ENCODE measurements at regions not wholly inside any gene's neighbourhood (a gene's known extent, or its start where the extent isn't known, plus 50 kb on each side); places are given as distances from the start of the nearest gene placed in this dataset.

DNA sequence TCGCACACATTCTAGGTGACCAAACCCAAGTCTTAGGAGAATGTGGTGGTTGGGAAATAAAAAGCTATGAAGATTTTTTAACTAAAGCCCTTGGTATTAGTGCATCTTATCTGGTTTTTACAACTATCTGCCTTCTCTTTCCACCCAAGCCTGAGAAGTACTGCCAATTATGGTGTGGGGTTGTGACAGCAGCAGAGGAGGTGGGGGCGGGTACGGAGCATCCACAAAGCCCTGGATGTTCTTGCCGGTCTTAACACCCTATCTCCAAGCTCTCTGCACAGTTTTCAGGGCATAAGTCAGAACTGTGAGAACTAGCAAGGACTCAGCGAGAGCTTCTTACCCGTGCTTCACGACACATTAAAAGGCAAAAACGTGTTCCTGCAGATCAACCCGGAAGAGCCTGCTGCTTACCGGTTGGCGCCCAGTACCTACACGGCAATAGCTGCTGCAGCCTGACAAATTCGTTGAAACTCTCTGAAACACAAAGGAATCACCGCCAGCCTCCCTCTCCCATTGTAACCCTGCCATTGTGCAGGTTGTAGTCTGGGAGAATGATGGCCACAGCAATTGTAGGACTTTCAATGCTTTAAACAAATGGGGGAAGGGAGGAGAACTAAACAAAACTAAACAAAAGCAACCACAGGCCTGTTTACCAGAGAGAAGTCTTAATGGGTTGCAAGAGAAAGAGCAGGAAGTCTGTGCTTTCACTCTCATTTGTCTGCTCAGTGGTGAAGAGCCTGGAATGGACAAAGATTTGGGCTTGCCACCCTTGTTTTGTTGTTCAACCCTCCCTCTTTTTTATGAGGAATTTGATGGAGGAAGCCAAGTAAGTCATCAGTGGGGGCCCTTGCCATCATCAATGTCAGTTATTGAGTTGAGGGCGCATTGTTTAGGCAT is 461.0 kb upstream of the JARID2 start:
- DNase-seq, result peak; percentile 36

DNA sequence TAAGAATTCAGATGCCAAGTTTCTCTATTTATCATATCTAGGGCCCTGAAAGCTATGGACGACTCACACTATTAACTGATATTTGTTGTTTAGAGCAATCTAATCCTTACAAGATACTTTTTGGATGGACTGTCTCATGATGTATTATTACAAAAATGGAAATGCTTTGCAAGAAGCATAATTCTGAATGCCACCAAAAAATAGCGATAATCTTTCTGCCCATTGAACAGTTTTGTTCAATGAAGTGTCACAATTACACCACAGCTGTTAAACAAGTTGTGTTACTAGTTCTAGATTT is 460.4 kb upstream of the JARID2 start:
- DNase-seq, result no peak

DNA sequence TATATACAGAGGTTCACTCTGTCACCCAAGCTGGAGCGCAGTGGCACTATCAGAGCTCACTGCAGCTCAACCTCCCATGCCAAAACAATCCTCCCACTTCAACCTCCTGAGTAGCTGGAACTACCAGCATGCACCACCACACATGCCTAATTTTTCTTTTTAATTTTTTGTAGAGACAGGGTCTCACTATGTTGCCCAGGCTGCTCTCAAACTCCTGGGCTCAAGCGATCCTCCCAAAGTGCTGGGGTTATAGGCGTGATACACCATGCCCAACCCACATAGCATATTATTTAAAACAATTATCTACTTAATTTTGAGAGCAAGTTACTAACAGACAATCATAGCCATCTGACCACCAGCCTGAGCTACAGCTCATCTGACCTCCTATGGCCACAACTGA is 459.9 kb upstream of the JARID2 start:
- no peak for DNase-seq

DNA sequence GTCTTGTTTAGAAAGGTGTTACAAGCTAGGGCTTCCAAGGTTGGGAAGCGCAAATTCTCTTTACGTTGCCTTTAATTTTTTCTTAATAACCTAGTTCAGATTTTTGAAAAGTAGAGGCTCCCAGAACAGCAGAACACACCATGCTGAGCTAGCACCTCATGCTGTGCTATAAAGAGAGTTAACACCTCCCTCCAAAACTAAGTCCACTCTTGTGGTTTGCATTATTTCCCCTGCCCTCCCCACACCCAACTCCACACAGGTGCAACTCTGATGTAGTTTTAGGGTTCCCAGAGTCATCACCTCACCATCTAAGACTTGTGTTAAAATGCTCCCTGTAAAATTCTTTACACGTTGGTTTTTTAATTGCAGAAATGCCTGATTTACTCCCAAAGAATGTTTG is 459.4 kb upstream of the JARID2 start:
- DNase-seq, result no peak

DNA sequence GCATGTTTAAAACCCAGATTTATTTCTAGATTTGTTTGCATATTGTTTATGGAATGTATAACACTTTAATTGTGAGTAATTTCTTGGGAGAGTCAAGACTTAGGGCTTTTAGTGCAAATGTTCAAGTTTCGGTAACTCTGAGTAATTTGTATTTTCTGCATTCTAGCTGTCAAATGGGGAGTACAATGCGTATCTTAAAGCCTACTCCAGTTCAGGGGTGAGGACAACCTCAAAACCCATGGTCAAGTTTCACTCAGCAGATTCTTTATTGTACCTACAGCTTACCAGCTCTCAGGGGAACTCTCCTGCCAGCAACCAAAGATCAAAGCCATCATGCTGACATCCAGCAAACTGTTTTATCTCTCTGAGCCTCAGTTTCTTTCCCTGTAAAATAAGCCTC is 458.6 kb upstream of the JARID2 start:
- no peak for DNase-seq

DNA sequence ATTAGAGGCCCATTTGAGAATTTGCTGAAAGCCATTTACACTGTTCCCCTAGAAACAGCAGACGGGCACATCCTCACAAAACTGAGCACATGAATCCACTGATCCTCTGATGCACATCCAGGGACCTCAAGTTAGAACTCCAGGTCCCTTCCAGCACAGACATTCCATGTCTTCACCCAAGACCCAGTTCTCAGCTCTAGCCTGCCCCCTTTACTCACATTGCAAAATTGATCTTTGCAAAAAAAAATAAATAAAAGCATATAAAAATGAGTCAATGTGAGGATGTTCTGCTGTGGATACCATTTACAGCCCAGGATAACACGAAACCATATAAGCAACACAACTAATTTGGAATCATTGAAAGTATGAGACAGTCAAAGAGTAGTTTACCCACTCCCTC is 458.2 kb upstream of the JARID2 start:
- DNase-seq, result no peak

DNA sequence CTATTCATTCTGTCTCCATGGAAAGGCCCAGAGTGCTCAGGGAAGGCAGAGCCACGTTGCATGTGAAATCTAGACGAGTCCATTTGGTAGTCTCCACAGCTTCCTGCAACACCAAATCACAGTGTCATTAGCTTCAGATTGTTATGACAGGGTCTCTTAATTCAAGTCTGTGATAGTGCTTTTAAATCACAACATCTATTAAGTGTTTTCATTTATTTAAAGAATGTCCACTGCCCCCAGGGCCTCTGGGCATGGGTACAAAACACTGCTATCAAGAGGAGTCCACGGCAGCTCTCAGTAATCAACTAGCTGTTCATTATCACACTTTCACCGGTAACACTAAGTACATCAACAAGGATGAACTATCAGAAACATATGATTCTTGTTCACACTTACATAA is 455.9 kb upstream of the JARID2 start:
- no peak for DNase-seq

DNA sequence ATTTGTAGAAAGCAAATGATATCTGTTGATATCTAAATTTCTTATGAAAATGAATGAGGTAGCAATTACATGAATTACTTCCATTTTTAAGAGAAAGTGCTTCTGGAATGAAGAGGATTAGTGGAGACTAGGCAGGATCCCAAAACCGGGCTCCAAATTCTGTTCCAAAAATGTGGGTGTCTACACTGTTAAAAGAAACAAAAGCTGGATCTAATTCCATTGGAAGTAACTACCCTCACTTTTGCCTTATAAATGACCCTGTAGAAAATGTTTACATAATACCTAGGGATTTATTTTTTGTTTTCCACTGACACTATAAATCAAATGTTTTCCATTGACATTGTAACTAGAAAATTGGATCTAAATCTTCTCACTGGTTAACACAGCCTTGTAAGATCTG is 454.9 kb upstream of the JARID2 start:
- no peak for DNase-seq

DNA sequence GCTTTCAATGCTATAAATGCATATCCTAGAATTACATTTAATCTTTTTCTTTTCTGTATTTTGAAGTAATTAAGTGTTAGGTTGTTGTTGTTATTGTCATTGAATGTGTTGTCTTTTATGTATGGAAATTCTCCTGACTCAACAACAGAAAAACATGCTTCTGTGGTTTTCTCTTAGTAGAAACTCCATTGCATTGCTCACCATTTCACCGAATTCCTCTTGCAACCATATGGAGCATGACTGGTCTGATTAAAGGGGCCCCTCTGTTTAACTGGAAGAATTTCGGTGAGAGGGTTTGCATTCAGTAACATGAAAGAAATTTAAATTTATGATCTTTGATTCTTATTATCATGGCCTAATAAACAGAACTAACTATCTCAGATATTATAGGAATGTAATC is 454.3 kb upstream of the JARID2 start:
- no peak for DNase-seq

DNA sequence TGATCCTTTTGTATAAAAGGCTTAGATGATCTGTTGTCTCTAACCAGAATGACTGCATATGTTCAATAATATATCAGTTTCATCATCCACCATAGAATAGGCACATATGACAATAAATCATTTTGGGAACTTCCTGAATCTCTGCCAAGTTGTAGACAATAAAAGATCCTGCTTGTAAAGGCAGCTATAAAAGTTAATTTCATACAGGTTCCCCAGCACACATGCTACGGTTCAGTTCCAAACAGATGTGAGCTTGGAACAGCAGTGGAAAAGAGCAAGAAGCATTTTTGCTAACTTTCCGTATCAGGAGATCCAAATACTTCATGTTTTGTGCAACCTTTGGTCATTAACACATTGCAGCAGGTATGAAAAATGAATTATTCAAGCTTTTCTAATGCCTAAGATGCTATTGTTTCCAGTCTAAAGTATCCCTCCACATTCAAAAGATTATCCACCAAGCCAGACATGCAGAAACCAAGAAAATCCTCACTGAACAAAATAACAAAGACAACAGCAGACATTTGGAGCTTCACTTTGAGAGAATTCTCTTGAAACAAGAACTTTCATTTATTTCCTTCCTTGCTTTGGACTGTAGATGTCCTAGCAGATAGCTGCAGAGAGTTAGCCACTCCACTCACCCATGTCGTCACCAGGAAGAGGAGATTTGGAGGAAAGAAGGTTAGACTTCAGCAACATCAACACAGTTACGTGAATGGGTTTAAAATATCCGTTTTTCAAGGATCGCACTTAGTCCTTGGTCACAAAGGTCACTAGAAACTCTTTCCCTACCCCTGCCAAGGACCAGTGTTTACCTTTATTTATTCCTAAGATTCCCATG is 453.5 kb upstream of the JARID2 start:
- DNase-seq, result no peak

DNA sequence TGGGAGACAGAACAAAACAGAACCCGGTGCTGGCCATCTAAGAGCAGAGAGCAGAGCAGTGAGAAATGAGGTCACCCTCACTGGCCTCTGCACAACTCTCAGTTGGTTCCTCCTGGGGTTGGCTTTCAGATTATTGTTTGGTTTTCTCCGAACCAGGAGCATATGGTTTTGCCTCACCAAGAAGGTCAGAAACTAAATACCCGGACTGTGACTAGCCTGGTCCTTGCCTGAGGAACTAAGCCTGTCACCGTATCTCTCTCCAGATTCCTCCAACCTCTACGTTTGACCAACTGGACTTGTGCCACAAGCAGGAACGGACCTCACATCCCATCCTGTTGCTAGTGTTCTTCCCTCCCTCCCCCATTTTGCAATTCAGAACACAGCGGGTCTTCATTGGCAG is 450.4 kb upstream of the JARID2 start:
- no peak for DNase-seq

DNA sequence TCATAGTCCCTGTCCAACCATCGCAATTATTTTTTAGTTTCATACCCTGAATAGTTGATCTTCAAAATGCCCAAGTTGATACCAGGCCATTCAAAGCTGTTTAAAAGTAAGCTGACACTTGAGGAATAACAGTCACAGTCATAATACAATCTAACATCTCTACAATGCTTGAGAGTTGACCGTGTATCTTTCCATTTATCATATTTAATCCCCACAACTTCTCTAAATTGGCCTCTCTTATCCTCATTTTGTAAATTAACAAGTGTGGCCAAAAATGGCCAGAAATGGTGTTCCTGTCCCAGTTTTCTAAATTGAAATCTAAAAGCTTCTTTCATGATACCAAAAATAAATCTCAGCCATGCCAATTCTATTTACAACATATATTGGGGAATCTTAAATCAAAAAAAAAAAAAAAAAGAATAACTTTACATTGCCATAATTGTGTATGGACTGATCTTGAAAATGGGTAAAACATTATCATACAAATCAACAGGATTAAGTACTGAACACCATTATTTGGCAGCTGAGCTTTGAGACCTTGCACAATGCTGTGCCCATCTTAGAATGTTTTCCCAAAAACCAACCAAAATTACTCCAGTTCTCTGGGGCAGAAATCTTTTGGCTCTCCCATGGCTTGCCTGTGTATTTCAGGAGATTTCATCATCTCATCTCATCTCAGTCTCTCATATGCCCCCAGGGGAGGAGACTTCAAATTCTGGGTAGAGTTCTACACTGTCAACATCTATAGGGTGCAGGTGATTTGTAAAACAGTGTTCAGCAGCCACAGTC is 448.7 kb upstream of the JARID2 start:
- DNase-seq, result no peak

DNA sequence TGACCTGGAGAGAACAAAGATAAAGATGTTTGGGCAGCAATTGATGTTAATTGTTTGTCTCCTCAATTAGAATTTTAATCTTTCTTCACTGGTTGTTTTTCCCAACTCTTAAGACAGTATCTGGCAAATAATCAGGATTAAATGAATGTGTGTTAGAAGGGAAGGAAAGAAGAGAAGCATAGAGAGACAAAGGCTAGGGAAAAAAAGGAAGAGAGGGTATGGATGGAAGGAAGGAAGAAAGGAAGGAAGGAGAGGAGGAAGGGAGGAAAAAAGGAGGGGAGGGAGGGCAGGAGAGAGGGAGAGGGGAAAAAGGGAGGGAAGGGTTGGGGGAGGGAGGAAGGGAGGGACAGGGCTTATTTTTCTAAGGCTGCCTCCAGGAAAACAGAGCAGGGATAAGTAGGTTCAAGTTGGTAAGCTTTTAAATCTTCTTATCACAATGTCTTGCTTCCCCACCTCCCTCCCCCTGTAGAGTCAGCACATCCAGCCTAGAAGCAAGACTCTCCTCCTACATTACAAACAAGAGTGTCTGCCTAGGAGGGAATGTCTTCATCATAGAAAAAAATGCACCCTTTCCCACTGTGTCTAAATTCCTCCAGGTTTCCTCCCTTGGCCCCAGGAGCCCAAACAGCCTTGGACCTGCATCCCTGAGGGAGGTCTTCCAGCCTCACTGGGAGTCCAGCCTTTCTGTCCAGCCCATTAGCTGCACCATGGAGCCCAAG is 447.8 kb upstream of the JARID2 start:
- no peak for DNase-seq

DNA sequence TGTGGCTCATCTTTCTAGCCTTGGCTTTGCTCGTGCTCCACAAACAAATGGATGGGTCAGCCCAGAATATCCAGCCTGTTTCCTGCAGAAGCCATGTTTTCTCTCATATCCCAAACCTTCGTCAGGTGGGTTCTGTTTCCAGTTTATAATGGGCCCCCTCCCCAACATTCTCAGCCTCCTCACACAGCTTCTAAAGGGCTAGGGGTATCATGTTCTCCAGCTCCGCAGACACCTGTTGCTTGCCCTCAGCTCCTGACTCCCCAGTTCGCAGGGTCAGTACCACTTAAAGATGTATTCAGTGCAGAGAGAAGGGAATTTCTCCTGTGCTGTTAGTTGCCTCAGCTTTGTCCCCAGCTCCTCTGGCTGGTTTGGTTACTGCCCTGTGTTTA is 447.3 kb upstream of the JARID2 start:
- no peak for DNase-seq

DNA sequence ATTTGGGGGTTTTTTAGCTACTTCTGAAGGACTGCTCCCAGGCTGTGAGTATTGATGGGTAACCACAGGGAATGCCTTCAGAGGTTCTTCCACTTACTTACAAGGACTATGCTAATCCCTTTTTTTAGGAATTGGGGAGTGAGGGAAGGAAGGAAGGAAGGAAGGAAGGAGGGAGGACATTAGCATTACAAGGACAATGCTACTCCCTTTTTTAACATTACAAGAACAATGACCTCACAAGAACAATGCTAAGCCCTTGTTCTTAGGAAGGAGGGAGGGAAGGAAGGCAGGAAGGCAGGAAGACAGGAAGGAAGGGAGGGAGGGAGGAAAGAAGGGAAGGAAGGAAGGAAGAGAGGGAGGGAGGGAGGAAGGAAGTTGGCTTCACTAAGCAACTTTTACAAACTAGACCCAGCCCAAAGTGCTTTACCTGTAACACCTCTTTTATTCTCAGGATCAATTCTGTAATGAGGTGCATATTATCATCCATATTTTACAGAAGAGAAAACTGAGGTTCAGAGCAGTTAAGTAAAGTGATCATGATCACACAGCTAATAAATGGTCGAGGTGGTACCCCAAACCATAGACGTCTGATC is 446.8 kb upstream of the JARID2 start:
- no peak for DNase-seq

DNA sequence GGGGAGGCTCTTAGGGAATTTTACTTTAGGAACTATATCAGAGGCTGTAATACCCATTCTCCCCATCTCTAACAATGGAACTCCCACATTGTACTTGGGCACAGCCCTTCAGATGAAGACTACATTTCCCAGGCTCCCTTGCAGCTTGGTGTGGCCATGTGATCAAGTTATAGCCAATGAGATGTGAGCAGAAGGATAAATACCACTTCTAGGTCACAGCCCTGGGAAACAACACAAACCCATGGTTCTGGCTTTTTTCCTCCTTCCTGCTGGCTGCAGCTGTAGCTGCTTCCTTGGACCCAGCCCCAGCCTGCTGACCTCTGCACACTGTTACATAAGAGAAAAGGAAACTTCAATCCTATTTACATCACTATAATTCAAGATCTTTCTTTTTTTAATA is 445.9 kb upstream of the JARID2 start:
- peak; percentile 9 for DNase-seq

DNA sequence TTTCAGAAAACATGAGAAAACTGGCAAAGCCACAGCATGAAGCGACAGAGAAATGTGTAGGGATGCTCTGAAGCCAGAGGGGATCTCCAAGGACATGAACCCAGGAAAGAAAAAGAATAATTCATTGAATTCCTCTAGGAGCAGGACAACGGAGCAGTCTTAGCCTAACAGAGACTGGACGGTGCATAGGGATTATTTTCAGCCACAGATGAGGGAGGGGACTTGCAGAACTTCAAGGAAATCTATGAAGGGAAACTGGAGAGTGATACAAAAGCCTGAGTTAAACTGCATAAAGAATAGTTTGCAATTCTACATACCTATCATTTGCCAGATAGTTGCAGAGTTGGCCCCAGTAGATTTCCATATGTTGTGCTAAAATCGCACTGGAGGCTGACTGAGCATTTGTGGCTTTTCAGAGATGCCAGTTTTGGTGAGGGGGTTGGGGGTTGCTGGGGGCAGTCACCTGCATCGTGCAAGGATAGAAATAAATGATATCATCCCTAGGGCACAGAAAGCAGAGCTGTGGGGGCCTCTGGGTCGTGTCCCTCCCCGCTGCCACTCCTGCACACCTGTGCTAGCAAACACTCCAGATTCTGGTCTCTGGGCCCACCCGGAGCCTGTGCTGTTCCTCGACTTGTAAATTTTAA is 443.2 kb upstream of the JARID2 start:
- no peak for DNase-seq

DNA sequence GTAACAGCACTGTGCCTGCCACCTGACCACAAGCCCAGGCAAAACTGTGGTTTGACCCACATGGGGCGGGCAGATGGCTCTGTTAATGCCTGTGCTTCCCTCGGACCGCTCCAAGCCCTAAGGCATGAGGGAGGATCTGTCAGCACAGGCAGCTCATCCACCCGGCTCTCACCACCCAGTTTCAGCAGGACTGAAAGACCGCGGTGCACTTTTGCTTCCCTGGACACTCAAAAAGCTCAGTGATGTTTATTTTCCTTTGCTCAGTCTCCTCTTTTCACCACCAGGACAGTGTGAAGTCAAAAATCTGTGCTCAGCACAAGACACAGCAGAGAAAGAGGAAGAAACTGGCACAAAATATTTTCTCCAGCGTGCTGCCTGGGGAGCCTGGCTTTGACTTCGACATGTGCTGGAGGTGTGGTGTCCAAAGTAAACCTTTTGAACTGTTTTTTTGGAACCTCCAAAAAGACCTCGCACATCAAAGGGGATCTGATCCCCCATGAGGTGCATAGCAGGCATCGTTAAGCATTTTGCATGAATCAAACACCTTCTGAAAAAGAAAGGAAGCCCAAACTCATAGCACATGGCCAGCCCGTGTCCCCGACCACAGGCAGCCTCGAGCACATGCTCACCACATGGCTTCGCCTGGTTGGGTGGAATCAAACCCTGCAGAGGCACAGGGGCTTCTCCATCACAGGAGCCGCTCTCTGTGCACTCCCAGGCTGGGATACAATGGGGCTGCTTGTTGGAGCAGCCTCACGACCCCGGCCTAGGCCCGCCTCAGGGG is 441.7 kb upstream of the JARID2 start:
- DNase-seq, result no peak

DNA sequence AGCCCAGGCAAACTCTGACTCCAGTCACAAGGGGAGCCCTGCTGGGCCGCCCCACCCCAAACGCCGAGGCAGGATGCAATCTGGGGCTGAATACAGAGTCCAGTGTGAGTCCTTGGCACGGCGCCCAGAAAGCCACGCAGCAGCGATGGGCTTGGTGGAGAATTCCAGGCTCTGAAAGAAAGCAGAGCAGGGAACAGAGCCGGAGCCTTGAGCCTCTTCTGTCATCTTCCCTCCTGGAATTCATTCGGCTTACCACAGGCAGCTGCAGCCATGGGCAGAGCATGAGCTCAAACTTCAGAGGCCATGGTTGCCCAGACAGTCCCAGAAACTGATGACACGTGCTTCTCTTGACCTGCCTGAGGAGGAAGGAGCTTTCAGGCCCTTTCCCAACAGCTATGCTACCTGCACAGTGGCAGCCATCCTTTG is 441.1 kb upstream of the JARID2 start:
- no peak for DNase-seq

DNA sequence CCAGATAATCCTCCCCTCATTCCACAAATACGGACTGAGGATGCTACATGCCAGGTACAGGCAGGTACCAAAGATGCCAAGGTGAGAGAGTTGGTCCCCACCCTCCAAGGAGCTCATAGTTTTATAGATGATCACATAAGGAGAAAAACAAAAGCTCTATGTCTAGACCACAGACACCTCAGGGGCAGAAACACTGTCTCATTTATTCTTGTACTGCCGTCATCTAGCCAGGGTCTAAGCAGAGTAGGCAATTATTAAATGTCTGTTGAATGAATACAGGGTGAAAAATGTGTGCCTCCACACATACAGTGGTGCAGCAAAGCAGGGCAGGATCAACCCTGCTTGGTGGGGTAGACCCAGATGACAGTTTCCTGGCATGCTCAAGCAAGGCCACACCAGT is 439.8 kb upstream of the JARID2 start:
- no peak for DNase-seq

DNA sequence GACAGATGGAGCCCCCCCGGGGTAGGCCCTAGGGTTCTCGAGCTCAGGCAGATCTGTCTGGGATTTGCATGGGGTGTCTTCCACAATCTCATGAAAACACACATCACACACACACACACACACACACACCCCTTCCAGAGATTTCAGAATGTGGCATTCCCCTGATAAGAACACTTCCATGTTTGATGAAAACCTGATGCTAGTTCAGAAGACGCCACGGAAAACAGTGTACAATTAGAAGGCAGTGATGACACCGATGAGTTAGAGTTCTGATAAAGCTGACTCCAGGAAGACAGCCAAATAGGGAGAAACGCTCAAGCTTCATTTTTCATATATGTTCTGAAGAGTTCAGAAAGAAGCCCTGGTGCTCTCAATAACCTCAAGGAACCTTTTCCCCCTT is 438.7 kb upstream of the JARID2 start:
- no peak for DNase-seq
